Neural progenitor cell (in vitro differentiated cells): ENCODE measurements at regions not wholly inside any gene's neighbourhood (a gene's known extent, or its start where the extent isn't known, plus 50 kb on each side); places are given as distances from the start of the nearest gene placed in this dataset.

Experiments
- DNase-seq: peaks from one replicate; pipeline ENCODE4 v3.0.0-alpha.2; 2016; ENCODE audit warnings: low spot score
- H2AFZ ChIP-seq: fragments of 200-600 bp; sonication (generic); replicated peaks from 2 replicates; pipeline ENCODE4 v1.6.1; 2016; ENCODE audit warnings: antibody characterized with exemption
- H3F3A ChIP-seq: fragments of 200-600 bp; sonication (generic); 2 replicates; pipeline ENCODE4 v1.6.1; 2016; ENCODE audit warnings: antibody characterized with exemption, low read depth
- H3K27ac ChIP-seq: fragments of 200-600 bp; sonication (generic); 2 replicates; pipeline ENCODE4 v1.5.1; 2016; ENCODE audit warnings: mild to moderate bottlenecking
- H3K27me3 ChIP-seq: fragments of 200-600 bp; sonication (generic); 2 replicates; pipeline ENCODE4 v1.6.1; 2016; ENCODE audit warnings: mild to moderate bottlenecking, moderate library complexity
- H3K36me3 ChIP-seq: fragments of 200-600 bp; sonication (generic); 2 replicates; pipeline ENCODE4 v1.5.1; 2016
- H3K4me1 ChIP-seq: fragments of 200-600 bp; sonication (generic); 2 replicates; pipeline ENCODE4 v1.6.1; 2016; ENCODE audit warnings: mixed run types
- H3K4me2 ChIP-seq: fragments of 200-600 bp; sonication (generic); 2 replicates; pipeline ENCODE4 v1.6.1; 2016
- H3K4me3 ChIP-seq: fragments of 200-600 bp; sonication (generic); 2 replicates; pipeline ENCODE4 v1.5.1; 2016
- H3K79me2 ChIP-seq: fragments of 200-600 bp; sonication (generic); 2 replicates; pipeline ENCODE4 v1.6.1; 2016; ENCODE audit warnings: low read depth
- H3K9ac ChIP-seq: fragments of 200-600 bp; sonication (generic); 2 replicates; pipeline ENCODE4 v1.6.1; 2016
- H3K9me3 ChIP-seq: fragments of 200-600 bp; sonication (generic); 2 replicates; pipeline ENCODE4 v1.5.1; 2016; ENCODE audit warnings: low read depth
- H4K20me1 ChIP-seq: fragments of 200-600 bp; sonication (generic); 2 replicates; pipeline ENCODE4 v1.6.1; 2016; ENCODE audit warnings: low read depth
- H3K27ac Mint-ChIP-seq: 3 replicates; pipeline ENCODE4 v1.8.0; 2021; ENCODE audit warnings: mixed read lengths
- H3K27me3 Mint-ChIP-seq: 2 replicates; pipeline ENCODE4 v1.8.0; 2022; ENCODE audit warnings: low read depth, mild to moderate bottlenecking, inconsistent platforms, moderate library complexity, mixed read lengths; ENCODE audit not compliant: insufficient read depth
- H3K36me3 Mint-ChIP-seq: 3 replicates; pipeline ENCODE4 v1.8.0; 2021; ENCODE audit warnings: mixed read lengths
- H3K4me1 Mint-ChIP-seq: 3 replicates; pipeline ENCODE4 v1.8.0; 2021; ENCODE audit warnings: mixed read lengths
- H3K4me3 Mint-ChIP-seq: 3 replicates; pipeline ENCODE4 v1.8.0; 2021; ENCODE audit warnings: mild to moderate bottlenecking, moderate library complexity, mixed read lengths
- H3K9me3 Mint-ChIP-seq: 3 replicates; pipeline ENCODE4 v1.8.0; 2020; ENCODE audit warnings: mixed read lengths
- CTCF ChIP-seq: fragments of 200-600 bp; sonication (generic); IDR thresholded peaks from 2 replicates; pipeline ENCODE4 v1.5.1; 2017; ENCODE audit warnings: antibody characterized with exemption, mild to moderate bottlenecking
- EZH2 ChIP-seq: fragments of 200-600 bp; sonication (generic); IDR thresholded peaks from 2 replicates; pipeline ENCODE4 v1.6.1; 2017; ENCODE audit warnings: antibody characterized with exemption, mild to moderate bottlenecking, moderate library complexity
- EZH2phosphoT487 ChIP-seq: fragments of 200-600 bp; sonication (generic); IDR thresholded peaks from 2 replicates; pipeline ENCODE4 v1.6.1; 2017; ENCODE audit warnings: antibody characterized with exemption

- Histone ChIP-seq H3K9me3 (no peaks in the 10 kb centered on the region), H2AFZ (no peak overlapping the region), H3K27me3 (no peaks in the 10 kb centered on the region), H3K9ac (no peak overlapping the region), H3K79me2 (no peaks in the 10 kb centered on the region), H4K20me1 (no peaks in the 10 kb centered on the region), H3K27ac (no peak overlapping the region), H3K4me1 (no peaks in the 10 kb centered on the region), H3K36me3 (no peaks in the 10 kb centered on the region), H3K4me3 (no peak overlapping the region), H3K4me2 (no peak overlapping the region), H3F3A (no peaks in the 10 kb centered on the region)
- no peak overlapping the region for H3K4me3 Mint-ChIP-seq
- H3K27ac Mint-ChIP-seq = no peak overlapping the region
- no peaks in the 10 kb centered on the region for H3K4me1 Mint-ChIP-seq
- TF ChIP-seq CTCF (no peak), EZH2 (no peak), EZH2phosphoT487 (no peak)
- no peaks in the 10 kb centered on the region for H3K36me3 Mint-ChIP-seq
- no peaks in the 10 kb centered on the region for H3K9me3 Mint-ChIP-seq
- peaks cover 4% of the 10 kb centered on the region for H3K27me3 Mint-ChIP-seq
- DNase-seq = no peak
These were observed 69.1 kb upstream of the XCR1 start for GRCh38 chr3:46096336-46096735.

GRCh38 chr3:46095307-46095706 lies 68.0 kb upstream of the XCR1 start:
- Histone ChIP-seq H3K27ac (no peak overlapping the region), H3K4me1 (no peaks in the 10 kb centered on the region), H3K79me2 (no peaks in the 10 kb centered on the region), H3K4me2 (no peak overlapping the region), H3F3A (no peaks in the 10 kb centered on the region), H2AFZ (no peak overlapping the region), H3K36me3 (no peaks in the 10 kb centered on the region), H3K27me3 (no peaks in the 10 kb centered on the region), H4K20me1 (no peaks in the 10 kb centered on the region), H3K4me3 (no peak overlapping the region), H3K9ac (no peak overlapping the region), H3K9me3 (no peaks in the 10 kb centered on the region)
- H3K9me3 Mint-ChIP-seq = no peaks in the 10 kb centered on the region
- H3K27me3 Mint-ChIP-seq = peaks cover 2% of the 10 kb centered on the region
- H3K36me3 Mint-ChIP-seq = no peaks in the 10 kb centered on the region
- no peak for DNase-seq
- H3K4me1 Mint-ChIP-seq = no peaks in the 10 kb centered on the region
- TF ChIP-seq CTCF (no peak), EZH2phosphoT487 (no peak), EZH2 (no peak)
- H3K4me3 Mint-ChIP-seq = no peak overlapping the region
- H3K27ac Mint-ChIP-seq = no peak overlapping the region

- Histone ChIP-seq H3K4me1 (no peaks in the 10 kb centered on the region), H3K4me3 (no peak overlapping the region), H3K9me3 (no peaks in the 10 kb centered on the region), H3K9ac (no peak overlapping the region), H3K27me3 (no peaks in the 10 kb centered on the region), H3F3A (no peaks in the 10 kb centered on the region), H3K27ac (no peak overlapping the region), H4K20me1 (no peaks in the 10 kb centered on the region), H3K36me3 (no peaks in the 10 kb centered on the region), H2AFZ (no peak overlapping the region), H3K4me2 (no peak overlapping the region), H3K79me2 (no peaks in the 10 kb centered on the region)
- Mint-ChIP-seq H3K4me1 (no peaks in the 10 kb centered on the region), H3K4me3 (no peak overlapping the region), H3K27me3 (peaks cover 2% of the 10 kb centered on the region), H3K36me3 (no peaks in the 10 kb centered on the region), H3K27ac (no peak overlapping the region), H3K9me3 (no peaks in the 10 kb centered on the region)
- TF ChIP-seq EZH2phosphoT487 (no peak), EZH2 (no peak)
- no peak for DNase-seq
These were observed 67.2 kb upstream of the XCR1 start for GRCh38 chr3:46094506-46094905.

GRCh38 chr3:46093966-46094365 lies 66.7 kb upstream of the XCR1 start:
- no peak for TF ChIP-seq EZH2phosphoT487
- no peak for TF ChIP-seq CTCF
- TF ChIP-seq EZH2 = no peak
- Histone ChIP-seq H3K79me2 (no peaks in the 10 kb centered on the region), H4K20me1 (no peaks in the 10 kb centered on the region), H3K4me1 (no peaks in the 10 kb centered on the region), H3F3A (no peaks in the 10 kb centered on the region), H3K9ac (no peak overlapping the region), H3K4me2 (no peak overlapping the region), H3K27me3 (no peaks in the 10 kb centered on the region), H3K27ac (no peak overlapping the region), H2AFZ (no peak overlapping the region), H3K9me3 (no peaks in the 10 kb centered on the region), H3K36me3 (no peaks in the 10 kb centered on the region), H3K4me3 (no peak overlapping the region)
- no peaks in the 10 kb centered on the region for H3K4me1 Mint-ChIP-seq
- no peak overlapping the region for H3K27ac Mint-ChIP-seq
- no peaks in the 10 kb centered on the region for H3K9me3 Mint-ChIP-seq
- peaks cover 2% of the 10 kb centered on the region for H3K27me3 Mint-ChIP-seq
- DNase-seq = no peak
- H3K36me3 Mint-ChIP-seq = no peaks in the 10 kb centered on the region
- H3K4me3 Mint-ChIP-seq = no peak overlapping the region
